Loucy (cell line): ENCODE measurements at regions not wholly inside any gene's neighbourhood (a gene's known extent, or its start where the extent isn't known, plus 50 kb on each side); places are given as distances from the start of the nearest gene placed in this dataset.

ENCODE experiments used
- H2AFZ ChIP-seq: fragments of 200-600 bp; sonication (generic); 2 replicates; pipeline ENCODE4 v1.6.0; 2016; ENCODE audit warnings: antibody characterized with exemption, mild to moderate bottlenecking, low read length, moderate library complexity
- H3F3A ChIP-seq: fragments of 200-600 bp; 2 replicates; pipeline ENCODE4 v1.6.0; 2016; ENCODE audit warnings: antibody characterized with exemption, low read depth, mild to moderate bottlenecking
- H3K27me3 ChIP-seq: fragments of 200-600 bp; sonication (generic); 2 replicates; pipeline ENCODE4 v1.6.1; 2014; ENCODE audit warnings: low read length, mild to moderate bottlenecking; ENCODE audit not compliant: insufficient read depth, poor library complexity, severe bottlenecking
- H3K36me3 ChIP-seq: fragments of 200-600 bp; sonication (generic); 2 replicates; pipeline ENCODE4 v1.6.1; 2016; ENCODE audit warnings: low read length; ENCODE audit not compliant: insufficient read depth
- H3K4me1 ChIP-seq: fragments of 200-600 bp; sonication (generic); 2 replicates; pipeline ENCODE4 v1.5.1; 2014; ENCODE audit warnings: low read length, mild to moderate bottlenecking; ENCODE audit not compliant: insufficient read depth, poor library complexity, severe bottlenecking
- H3K4me2 ChIP-seq: fragments of 200-600 bp; sonication (generic); 2 replicates; pipeline ENCODE4 v1.6.0; 2014; ENCODE audit warnings: antibody characterized with exemption, low read length, low read depth, mild to moderate bottlenecking; ENCODE audit not compliant: poor library complexity, severe bottlenecking
- H3K4me3 ChIP-seq: fragments of 200-600 bp; sonication (generic); 2 replicates; pipeline ENCODE4 v1.5.1; 2014; ENCODE audit warnings: low read length, mild to moderate bottlenecking, mixed read lengths; ENCODE audit not compliant: poor library complexity, severe bottlenecking
- H3K79me2 ChIP-seq: fragments of 200-600 bp; sonication (generic); 2 replicates; pipeline ENCODE4 v1.6.1; 2014; ENCODE audit warnings: low read length; ENCODE audit not compliant: insufficient read depth
- H3K9ac ChIP-seq: fragments of 200-600 bp; sonication (generic); 2 replicates; pipeline ENCODE4 v1.6.0; 2014; ENCODE audit warnings: mild to moderate bottlenecking, low read depth, low read length, moderate library complexity; ENCODE audit not compliant: poor library complexity, severe bottlenecking
- H3K9me2 ChIP-seq: fragments of 200-600 bp; sonication (generic); replicated peaks from 2 replicates; pipeline ENCODE4 v1.6.1; 2016; ENCODE audit warnings: low read depth, low read length, mixed read lengths
- H3K9me3 ChIP-seq: fragments of 200-600 bp; sonication (generic); 2 replicates; pipeline ENCODE4 v1.6.1; 2014; ENCODE audit warnings: mild to moderate bottlenecking, antibody characterized with exemption, low read length, low read depth; ENCODE audit not compliant: insufficient read depth
- H4K20me1 ChIP-seq: fragments of 200-600 bp; sonication (generic); 2 replicates; pipeline ENCODE4 v1.6.0; 2014; ENCODE audit warnings: antibody characterized with exemption, low read length, mild to moderate bottlenecking; ENCODE audit not compliant: insufficient read depth, poor library complexity, severe bottlenecking
- CTCF ChIP-seq: fragments of 200-600 bp; sonication (generic); conservative IDR thresholded peaks from 2 replicates; pipeline ENCODE4 v1.5.1; 2014; ENCODE audit warnings: mild to moderate bottlenecking, antibody characterized with exemption, low read length
- EZH2phosphoT487 ChIP-seq: fragments of 200-600 bp; IDR thresholded peaks from 2 replicates; pipeline ENCODE4 v1.6.1; 2018; ENCODE audit warnings: antibody characterized with exemption, mild to moderate bottlenecking, moderate library complexity, borderline replicate concordance

- Histone ChIP-seq H3K4me1 (no peaks in the 10 kb centered on the region), H4K20me1 (no peaks in the 10 kb centered on the region), H2AFZ (no peak overlapping the region), H3K4me2 (no peak overlapping the region), H3K9me3 (no peaks in the 10 kb centered on the region), H3F3A (no peaks in the 10 kb centered on the region), H3K9ac (no peak overlapping the region), H3K27me3 (no peaks in the 10 kb centered on the region), H3K79me2 (no peaks in the 10 kb centered on the region), H3K9me2 (no peaks in the 10 kb centered on the region), H3K4me3 (no peak overlapping the region), H3K36me3 (no peaks in the 10 kb centered on the region)
- no peak for TF ChIP-seq EZH2phosphoT487
- TF ChIP-seq CTCF = no peak
These were observed 168.2 kb downstream of the ETV1 start for GRCh38 chr7:13821152-13821787.

- Histone ChIP-seq H4K20me1 (no peaks in the 10 kb centered on the region), H3K79me2 (no peaks in the 10 kb centered on the region), H3K36me3 (no peaks in the 10 kb centered on the region), H3K4me2 (no peak overlapping the region), H3F3A (no peaks in the 10 kb centered on the region), H2AFZ (no peak overlapping the region), H3K4me1 (no peaks in the 10 kb centered on the region), H3K27me3 (no peaks in the 10 kb centered on the region), H3K9me2 (no peaks in the 10 kb centered on the region), H3K4me3 (no peak overlapping the region), H3K9me3 (no peaks in the 10 kb centered on the region), H3K9ac (no peak overlapping the region)
- no peak for TF ChIP-seq EZH2phosphoT487
- no peak for TF ChIP-seq CTCF
These were observed 166.8 kb downstream of the ETV1 start for GRCh38 chr7:13822678-13823077.

DNA sequence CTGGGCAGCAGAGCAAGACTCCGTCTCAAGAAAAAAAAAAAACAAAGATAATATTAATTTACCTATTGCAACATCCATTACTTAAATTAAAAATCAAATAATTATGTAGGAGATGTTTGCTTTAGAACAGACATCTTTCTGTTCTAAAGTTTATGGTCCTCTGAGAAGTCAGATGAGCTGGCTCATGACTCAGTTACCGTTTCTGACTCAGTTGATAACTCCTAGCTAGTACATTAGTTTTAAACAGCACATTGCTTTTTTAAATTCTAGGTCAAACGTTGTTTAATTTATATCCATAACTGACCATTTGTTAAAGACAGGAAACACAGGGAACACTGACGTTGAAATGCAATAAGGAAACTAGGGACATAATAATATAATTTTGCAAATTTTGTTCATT, 162.7 kb downstream of the ETV1 start:
- Histone ChIP-seq H3K79me2 (no peaks in the 10 kb centered on the region), H3F3A (no peaks in the 10 kb centered on the region), H4K20me1 (no peaks in the 10 kb centered on the region), H3K4me1 (no peaks in the 10 kb centered on the region), H3K9ac (no peak overlapping the region), H3K27me3 (no peaks in the 10 kb centered on the region), H3K9me3 (no peaks in the 10 kb centered on the region), H3K36me3 (no peaks in the 10 kb centered on the region), H3K9me2 (no peaks in the 10 kb centered on the region), H2AFZ (no peak overlapping the region), H3K4me2 (no peak overlapping the region), H3K4me3 (no peak overlapping the region)
- no peak for TF ChIP-seq EZH2phosphoT487
- no peak for TF ChIP-seq CTCF
